WTC11 (cell line): ENCODE measurements at regions not wholly inside any gene's neighbourhood (a gene's known extent, or its start where the extent isn't known, plus 50 kb on each side); places are given as distances from the start of the nearest gene placed in this dataset.

Source experiments
- ATF1 ChIP-seq: sonication (generic); formaldehyde crosslinking; IDR thresholded peaks from 2 replicates; pipeline ENCODE4 v1.8.1; 2023; ENCODE audit warnings: mild to moderate bottlenecking, moderate library complexity, missing genetic modification reagents
- ESRRA ChIP-seq: sonication (generic); formaldehyde crosslinking; IDR thresholded peaks from 2 replicates; pipeline ENCODE4 v1.8.1; 2022; ENCODE audit warnings: mild to moderate bottlenecking, missing genetic modification reagents, borderline replicate concordance
- JUN ChIP-seq: sonication (generic); formaldehyde crosslinking; IDR thresholded peaks from 2 replicates; pipeline ENCODE4 v1.8.0; 2023; ENCODE audit warnings: mild to moderate bottlenecking, missing genetic modification reagents
- MYBL2 ChIP-seq: sonication (generic); formaldehyde crosslinking; IDR thresholded peaks from 2 replicates; pipeline ENCODE4 v1.8.1; 2023; ENCODE audit warnings: mild to moderate bottlenecking, moderate library complexity, missing genetic modification reagents
- TP53 ChIP-seq: sonication (generic); formaldehyde crosslinking; IDR thresholded peaks from 2 replicates; pipeline ENCODE4 v1.8.1; 2023; ENCODE audit warnings: mild to moderate bottlenecking, missing genetic modification reagents
- ZNF671 ChIP-seq: fragments of 250-450 bp; sonication (Bioruptor Pico); IDR thresholded peaks from 2 replicates; pipeline ENCODE4 v1.8.0; 2021; ENCODE audit warnings: mild to moderate bottlenecking
- TF ChIP-seq, protein P1 (sequence below): sonication (generic); formaldehyde crosslinking; IDR thresholded peaks from 2 replicates; pipeline ENCODE4 v1.8.1; 2022; ENCODE audit warnings: missing genetic modification reagents, borderline replicate concordance
- TF ChIP-seq, protein P2 (sequence below): fragments of 200-600 bp; IDR thresholded peaks from 2 replicates; pipeline ENCODE4 v1.8.0; 2022; ENCODE audit warnings: antibody characterized with exemption
- TF ChIP-seq, protein P3 (sequence below): fragments of 250-450 bp; sonication (Bioruptor Pico); IDR thresholded peaks from 2 replicates; pipeline ENCODE4 v2.1.2; 2022; ENCODE audit warnings: mild to moderate bottlenecking, moderate library complexity
- TF ChIP-seq, protein P4 (sequence below): sonication (generic); formaldehyde crosslinking; IDR thresholded peaks from 2 replicates; pipeline ENCODE4 v1.8.1; 2023; ENCODE audit warnings: mild to moderate bottlenecking, missing genetic modification reagents, moderate library complexity
- TF ChIP-seq, protein P5 (sequence below): sonication (generic); formaldehyde crosslinking; IDR thresholded peaks from 2 replicates; pipeline ENCODE4 v1.8.0; 2023; ENCODE audit warnings: mild to moderate bottlenecking, missing genetic modification reagents
- TF ChIP-seq, protein P6 (sequence below): sonication (generic); formaldehyde crosslinking; IDR thresholded peaks from 2 replicates; pipeline ENCODE4 v1.8.0; 2022; ENCODE audit warnings: mild to moderate bottlenecking, missing genetic modification reagents
- TF ChIP-seq, protein P7 (sequence below): sonication (generic); formaldehyde crosslinking; IDR thresholded peaks from 2 replicates; pipeline ENCODE4 v1.8.1; 2022; ENCODE audit warnings: low read depth, missing genetic modification reagents, borderline replicate concordance

DNA sequence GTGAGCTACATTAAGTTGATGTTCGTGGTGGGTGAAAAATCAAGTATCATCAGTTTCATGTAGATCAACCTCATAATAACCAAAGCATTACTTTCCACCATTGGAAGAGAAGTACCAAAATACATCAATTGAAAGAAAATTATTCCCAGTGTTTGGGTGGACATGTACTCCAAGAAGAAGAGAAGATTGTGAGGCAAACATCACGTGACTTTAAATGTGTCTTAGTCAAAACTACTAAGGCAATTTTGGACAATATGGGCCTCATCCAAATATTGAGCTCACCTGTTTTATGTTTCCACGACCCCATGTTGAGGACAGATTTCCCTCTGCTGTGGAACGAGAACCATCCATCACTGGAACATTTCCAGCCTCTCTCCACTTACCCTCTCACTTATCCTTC, 303.0 kb upstream of the LMCD1 start:
- TF ChIP-seq, protein P1, sequence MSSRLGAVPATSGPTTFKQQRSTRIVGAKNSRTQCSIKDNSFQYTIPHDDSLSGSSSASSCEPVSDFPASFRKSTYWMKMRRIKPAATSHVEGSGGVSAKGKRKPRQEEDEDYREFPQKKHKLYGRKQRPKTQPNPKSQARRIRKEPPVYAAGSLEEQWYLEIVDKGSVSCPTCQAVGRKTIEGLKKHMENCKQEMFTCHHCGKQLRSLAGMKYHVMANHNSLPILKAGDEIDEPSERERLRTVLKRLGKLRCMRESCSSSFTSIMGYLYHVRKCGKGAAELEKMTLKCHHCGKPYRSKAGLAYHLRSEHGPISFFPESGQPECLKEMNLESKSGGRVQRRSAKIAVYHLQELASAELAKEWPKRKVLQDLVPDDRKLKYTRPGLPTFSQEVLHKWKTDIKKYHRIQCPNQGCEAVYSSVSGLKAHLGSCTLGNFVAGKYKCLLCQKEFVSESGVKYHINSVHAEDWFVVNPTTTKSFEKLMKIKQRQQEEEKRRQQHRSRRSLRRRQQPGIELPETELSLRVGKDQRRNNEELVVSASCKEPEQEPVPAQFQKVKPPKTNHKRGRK = no peak
- TF ChIP-seq, protein P2, sequence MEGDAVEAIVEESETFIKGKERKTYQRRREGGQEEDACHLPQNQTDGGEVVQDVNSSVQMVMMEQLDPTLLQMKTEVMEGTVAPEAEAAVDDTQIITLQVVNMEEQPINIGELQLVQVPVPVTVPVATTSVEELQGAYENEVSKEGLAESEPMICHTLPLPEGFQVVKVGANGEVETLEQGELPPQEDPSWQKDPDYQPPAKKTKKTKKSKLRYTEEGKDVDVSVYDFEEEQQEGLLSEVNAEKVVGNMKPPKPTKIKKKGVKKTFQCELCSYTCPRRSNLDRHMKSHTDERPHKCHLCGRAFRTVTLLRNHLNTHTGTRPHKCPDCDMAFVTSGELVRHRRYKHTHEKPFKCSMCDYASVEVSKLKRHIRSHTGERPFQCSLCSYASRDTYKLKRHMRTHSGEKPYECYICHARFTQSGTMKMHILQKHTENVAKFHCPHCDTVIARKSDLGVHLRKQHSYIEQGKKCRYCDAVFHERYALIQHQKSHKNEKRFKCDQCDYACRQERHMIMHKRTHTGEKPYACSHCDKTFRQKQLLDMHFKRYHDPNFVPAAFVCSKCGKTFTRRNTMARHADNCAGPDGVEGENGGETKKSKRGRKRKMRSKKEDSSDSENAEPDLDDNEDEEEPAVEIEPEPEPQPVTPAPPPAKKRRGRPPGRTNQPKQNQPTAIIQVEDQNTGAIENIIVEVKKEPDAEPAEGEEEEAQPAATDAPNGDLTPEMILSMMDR = no peak
- TF ChIP-seq, protein P3, sequence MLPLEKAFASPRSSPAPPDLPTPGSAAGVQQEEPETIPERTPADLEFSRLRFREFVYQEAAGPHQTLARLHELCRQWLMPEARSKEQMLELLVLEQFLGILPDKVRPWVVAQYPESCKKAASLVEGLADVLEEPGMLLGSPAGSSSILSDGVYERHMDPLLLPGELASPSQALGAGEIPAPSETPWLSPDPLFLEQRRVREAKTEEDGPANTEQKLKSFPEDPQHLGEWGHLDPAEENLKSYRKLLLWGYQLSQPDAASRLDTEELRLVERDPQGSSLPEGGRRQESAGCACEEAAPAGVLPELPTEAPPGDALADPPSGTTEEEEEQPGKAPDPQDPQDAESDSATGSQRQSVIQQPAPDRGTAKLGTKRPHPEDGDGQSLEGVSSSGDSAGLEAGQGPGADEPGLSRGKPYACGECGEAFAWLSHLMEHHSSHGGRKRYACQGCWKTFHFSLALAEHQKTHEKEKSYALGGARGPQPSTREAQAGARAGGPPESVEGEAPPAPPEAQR (CRISPR knock-in tag) = no peak
- TF ChIP-seq, protein P4, sequence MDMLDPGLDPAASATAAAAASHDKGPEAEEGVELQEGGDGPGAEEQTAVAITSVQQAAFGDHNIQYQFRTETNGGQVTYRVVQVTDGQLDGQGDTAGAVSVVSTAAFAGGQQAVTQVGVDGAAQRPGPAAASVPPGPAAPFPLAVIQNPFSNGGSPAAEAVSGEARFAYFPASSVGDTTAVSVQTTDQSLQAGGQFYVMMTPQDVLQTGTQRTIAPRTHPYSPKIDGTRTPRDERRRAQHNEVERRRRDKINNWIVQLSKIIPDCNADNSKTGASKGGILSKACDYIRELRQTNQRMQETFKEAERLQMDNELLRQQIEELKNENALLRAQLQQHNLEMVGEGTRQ (CRISPR knock-in tag) = no peak
- no peak for TF ChIP-seq ATF1 (CRISPR knock-in tag)
- no peak for TF ChIP-seq TP53 (CRISPR knock-in tag)
- TF ChIP-seq MYBL2 (CRISPR knock-in tag) = no peak
- no peak for TF ChIP-seq ZNF671 (CRISPR knock-in tag)
- no peak for TF ChIP-seq JUN (CRISPR knock-in tag)
- TF ChIP-seq, protein P5, sequence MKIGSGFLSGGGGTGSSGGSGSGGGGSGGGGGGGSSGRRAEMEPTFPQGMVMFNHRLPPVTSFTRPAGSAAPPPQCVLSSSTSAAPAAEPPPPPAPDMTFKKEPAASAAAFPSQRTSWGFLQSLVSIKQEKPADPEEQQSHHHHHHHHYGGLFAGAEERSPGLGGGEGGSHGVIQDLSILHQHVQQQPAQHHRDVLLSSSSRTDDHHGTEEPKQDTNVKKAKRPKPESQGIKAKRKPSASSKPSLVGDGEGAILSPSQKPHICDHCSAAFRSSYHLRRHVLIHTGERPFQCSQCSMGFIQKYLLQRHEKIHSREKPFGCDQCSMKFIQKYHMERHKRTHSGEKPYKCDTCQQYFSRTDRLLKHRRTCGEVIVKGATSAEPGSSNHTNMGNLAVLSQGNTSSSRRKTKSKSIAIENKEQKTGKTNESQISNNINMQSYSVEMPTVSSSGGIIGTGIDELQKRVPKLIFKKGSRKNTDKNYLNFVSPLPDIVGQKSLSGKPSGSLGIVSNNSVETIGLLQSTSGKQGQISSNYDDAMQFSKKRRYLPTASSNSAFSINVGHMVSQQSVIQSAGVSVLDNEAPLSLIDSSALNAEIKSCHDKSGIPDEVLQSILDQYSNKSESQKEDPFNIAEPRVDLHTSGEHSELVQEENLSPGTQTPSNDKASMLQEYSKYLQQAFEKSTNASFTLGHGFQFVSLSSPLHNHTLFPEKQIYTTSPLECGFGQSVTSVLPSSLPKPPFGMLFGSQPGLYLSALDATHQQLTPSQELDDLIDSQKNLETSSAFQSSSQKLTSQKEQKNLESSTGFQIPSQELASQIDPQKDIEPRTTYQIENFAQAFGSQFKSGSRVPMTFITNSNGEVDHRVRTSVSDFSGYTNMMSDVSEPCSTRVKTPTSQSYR (CRISPR knock-in tag) = no peak
- TF ChIP-seq, protein P6, sequence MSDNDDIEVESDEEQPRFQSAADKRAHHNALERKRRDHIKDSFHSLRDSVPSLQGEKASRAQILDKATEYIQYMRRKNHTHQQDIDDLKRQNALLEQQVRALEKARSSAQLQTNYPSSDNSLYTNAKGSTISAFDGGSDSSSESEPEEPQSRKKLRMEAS (CRISPR knock-in tag) = no peak
- TF ChIP-seq, protein P7, sequence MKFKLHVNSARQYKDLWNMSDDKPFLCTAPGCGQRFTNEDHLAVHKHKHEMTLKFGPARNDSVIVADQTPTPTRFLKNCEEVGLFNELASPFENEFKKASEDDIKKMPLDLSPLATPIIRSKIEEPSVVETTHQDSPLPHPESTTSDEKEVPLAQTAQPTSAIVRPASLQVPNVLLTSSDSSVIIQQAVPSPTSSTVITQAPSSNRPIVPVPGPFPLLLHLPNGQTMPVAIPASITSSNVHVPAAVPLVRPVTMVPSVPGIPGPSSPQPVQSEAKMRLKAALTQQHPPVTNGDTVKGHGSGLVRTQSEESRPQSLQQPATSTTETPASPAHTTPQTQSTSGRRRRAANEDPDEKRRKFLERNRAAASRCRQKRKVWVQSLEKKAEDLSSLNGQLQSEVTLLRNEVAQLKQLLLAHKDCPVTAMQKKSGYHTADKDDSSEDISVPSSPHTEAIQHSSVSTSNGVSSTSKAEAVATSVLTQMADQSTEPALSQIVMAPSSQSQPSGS (CRISPR knock-in tag) = no peak
- no peak for TF ChIP-seq ESRRA (CRISPR knock-in tag)
